ENCODE measurements at regions not wholly inside any gene's neighbourhood (a gene's known extent, or its start where the extent isn't known, plus 50 kb on each side); places are given as distances from the start of the nearest gene placed in this dataset.

DNA sequence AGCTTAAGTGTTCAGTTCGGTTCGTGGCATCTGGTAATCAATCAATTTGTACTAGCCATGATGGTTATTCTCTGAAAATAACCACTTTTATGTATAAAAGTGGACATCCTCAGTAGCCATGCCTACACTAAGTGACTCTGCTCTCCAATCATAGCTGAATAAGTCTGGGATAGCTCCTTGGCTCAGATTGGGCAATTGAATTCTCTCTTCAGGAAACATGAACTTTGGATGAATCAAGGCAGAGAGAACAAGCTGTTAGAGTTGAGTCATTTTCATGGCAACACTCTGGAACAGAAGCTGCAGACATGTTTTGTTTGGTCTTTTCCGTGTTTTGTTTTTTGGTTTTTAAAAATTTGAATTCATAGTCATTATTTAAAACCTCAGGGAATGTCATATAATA is 66.8 kb upstream of the TMEM164 start:
- TF ChIP-seq, protein P1, sequence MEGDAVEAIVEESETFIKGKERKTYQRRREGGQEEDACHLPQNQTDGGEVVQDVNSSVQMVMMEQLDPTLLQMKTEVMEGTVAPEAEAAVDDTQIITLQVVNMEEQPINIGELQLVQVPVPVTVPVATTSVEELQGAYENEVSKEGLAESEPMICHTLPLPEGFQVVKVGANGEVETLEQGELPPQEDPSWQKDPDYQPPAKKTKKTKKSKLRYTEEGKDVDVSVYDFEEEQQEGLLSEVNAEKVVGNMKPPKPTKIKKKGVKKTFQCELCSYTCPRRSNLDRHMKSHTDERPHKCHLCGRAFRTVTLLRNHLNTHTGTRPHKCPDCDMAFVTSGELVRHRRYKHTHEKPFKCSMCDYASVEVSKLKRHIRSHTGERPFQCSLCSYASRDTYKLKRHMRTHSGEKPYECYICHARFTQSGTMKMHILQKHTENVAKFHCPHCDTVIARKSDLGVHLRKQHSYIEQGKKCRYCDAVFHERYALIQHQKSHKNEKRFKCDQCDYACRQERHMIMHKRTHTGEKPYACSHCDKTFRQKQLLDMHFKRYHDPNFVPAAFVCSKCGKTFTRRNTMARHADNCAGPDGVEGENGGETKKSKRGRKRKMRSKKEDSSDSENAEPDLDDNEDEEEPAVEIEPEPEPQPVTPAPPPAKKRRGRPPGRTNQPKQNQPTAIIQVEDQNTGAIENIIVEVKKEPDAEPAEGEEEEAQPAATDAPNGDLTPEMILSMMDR (IDR thresholded peaks at IDR 0.05) = no peak
- Histone ChIP-seq H3K4me3 (no peak overlapping the region), H3K36me3 (ENCODE audit: low read depth) (no peaks in the 10 kb centered on the region), H3K9me3 (no peaks in the 10 kb centered on the region), H3K4me1 (ENCODE audit: low read depth) (no peaks in the 10 kb centered on the region)
- intact Hi-C loops (cut with DNase I, micrococcal nuclease) = no loop called here
- no peak for DNase-seq
- no peak for ATAC-seq

DNA sequence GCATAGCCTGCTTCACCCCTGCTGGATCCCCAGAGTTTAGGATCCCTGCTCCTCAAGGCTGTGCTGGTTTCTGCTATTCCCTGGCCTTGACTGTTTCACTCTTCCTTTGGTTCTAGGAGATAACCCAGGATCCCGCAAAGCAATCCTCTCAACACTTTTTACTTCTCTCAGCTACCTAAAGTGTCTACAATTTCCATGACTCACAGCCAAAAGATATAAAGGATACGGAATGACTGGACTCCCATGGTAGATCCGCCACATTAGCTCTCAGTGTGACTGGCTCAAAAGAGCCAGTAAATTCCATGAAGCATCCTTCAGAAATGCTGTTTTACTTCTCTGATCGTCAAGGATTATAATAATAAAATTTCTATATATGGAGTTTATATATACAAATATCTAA is 66.3 kb upstream of the TMEM164 start:
- H3K4me1 ChIP-seq (ENCODE audit: low read depth) = no peaks in the 10 kb centered on the region
- no peak overlapping the region for H3K4me3 ChIP-seq
- no peaks in the 10 kb centered on the region for H3K36me3 ChIP-seq (ENCODE audit: low read depth)
- DNase-seq (no peak), ATAC-seq (no peak)
- TF ChIP-seq, protein P1 (IDR thresholded peaks at IDR 0.05) = no peak
- intact Hi-C loops (cut with DNase I, micrococcal nuclease) = no loop called here
- H3K9me3 ChIP-seq = no peaks in the 10 kb centered on the region

DNA sequence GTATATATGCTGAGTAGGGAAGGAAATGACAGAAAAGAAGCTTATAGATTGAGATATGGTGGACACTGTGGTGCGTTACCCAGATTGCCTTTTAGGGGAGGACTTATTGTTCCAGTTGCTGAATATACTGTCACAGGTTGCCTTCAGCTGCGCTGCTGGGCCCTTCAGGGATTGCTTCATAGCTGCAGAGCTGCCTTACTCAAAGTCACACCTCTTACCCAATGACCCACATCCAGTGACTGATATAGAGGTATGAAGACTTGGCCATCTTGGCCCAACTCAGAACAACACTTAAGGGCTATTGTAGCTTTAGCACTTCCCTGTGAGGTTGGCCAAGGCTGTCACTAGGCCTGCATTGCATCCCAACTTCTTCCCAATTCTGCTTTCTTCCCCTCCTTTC is 63.4 kb upstream of the TMEM164 start:
- no peaks in the 10 kb centered on the region for H3K9me3 ChIP-seq
- no peaks in the 10 kb centered on the region for H3K4me1 ChIP-seq (ENCODE audit: low read depth)
- no peaks in the 10 kb centered on the region for H3K36me3 ChIP-seq (ENCODE audit: low read depth)
- ATAC-seq (no peak), DNase-seq (no peak)
- TF ChIP-seq, protein P1 (IDR thresholded peaks at IDR 0.05) = no peak
- intact Hi-C loops (cut with DNase I, micrococcal nuclease) = no loop called here
- no peak overlapping the region for H3K4me3 ChIP-seq

DNA sequence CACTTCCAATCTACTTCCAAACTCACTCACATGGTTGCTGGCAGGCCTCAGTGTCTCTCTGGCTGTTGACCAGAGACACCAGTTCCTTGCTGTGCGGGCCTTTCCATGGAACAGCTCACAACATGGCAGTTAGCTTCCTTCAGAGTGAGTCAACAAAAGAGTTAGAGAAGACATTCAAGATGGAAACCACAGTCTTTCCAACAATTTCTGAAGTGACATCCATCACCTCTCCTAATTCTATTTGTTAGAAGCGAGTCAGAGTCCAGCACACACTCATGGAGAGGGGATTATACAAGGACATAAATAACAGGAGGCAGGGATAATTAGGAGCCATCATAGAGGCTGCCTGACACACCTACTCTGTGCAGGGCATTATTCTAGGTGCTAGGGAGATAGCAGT is 62.5 kb upstream of the TMEM164 start:
- TF ChIP-seq, protein P1 (IDR thresholded peaks at IDR 0.05) = no peak
- Histone ChIP-seq H3K4me1 (ENCODE audit: low read depth) (no peaks in the 10 kb centered on the region), H3K9me3 (no peaks in the 10 kb centered on the region), H3K36me3 (ENCODE audit: low read depth) (no peaks in the 10 kb centered on the region), H3K4me3 (no peak overlapping the region)
- ATAC-seq (no peak), DNase-seq (no peak)
- intact Hi-C loops (cut with DNase I, micrococcal nuclease) = no loop called here

DNA sequence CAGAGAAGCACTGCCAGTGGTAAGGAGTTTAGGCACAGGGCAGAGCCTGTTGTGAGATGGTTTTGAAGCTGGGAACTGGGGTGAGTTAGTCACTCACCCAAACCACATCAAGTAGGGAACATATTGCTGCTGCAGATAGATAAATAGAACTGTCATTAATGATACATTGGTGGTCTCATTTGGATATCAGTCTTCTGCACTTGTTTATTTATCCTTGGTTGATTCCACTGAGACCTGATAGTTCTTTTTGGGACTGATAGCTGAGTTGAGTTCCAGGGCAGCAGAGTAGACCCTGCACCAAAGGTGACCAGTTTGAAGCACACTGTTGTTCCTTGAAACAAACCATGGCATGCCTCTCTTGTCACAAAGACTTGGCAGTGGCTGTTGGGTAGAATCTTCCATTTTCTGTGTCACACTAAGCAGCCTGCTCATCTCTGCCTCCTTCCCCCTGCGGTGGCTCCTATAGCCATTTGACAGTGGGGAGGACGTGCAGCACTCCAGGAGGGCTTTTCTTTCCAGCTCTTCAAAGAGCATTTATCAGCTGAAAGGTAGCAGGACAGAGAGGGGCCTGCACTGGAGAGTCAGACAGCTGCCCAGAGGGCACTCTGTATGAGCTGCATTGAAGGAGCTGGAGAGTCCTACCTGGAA is 59.7 kb upstream of the TMEM164 start:
- Histone ChIP-seq H3K9me3 (no peaks in the 10 kb centered on the region), H3K4me1 (ENCODE audit: low read depth) (no peaks in the 10 kb centered on the region), H3K4me3 (no peak overlapping the region), H3K36me3 (ENCODE audit: low read depth) (no peaks in the 10 kb centered on the region)
- no peak for ATAC-seq
- intact Hi-C loops (cut with DNase I, micrococcal nuclease) = no loop called here
- DNase-seq = no peak
- TF ChIP-seq, protein P1 (IDR thresholded peaks at IDR 0.05) = no peak

DNA sequence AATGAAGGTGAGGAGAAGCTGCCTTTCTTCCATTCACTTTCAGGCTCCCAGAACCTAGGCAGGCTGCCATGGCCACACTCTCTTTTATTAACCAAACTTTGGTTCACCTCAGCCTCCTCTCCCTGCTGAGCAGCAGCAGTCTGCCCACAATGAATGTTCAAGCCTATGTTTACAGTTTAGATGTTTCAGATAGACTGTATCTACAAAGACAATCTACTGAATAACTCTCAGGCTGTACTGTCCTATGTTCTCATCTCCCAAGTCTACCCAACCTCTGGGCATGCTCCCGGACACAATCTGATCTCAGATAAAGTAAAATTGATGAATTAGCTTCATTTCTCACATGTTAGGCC is 59.2 kb upstream of the TMEM164 start:
- intact Hi-C loops (cut with DNase I, micrococcal nuclease) = no loop called here
- H3K36me3 ChIP-seq (ENCODE audit: low read depth) = no peaks in the 10 kb centered on the region
- TF ChIP-seq, protein P1 (IDR thresholded peaks at IDR 0.05) = no peak
- H3K9me3 ChIP-seq = no peaks in the 10 kb centered on the region
- DNase-seq (no peak), ATAC-seq (no peak)
- no peak overlapping the region for H3K4me3 ChIP-seq
- H3K4me1 ChIP-seq (ENCODE audit: low read depth) = no peaks in the 10 kb centered on the region
